IMR-90 (cell line): ENCODE measurements at regions not wholly inside any gene's neighbourhood (a gene's known extent, or its start where the extent isn't known, plus 50 kb on each side); places are given as distances from the start of the nearest gene placed in this dataset.

Source experiments
- ATAC-seq: fragments of 200-7000 bp; cut with Tn5 transposase; 2 replicates; pipeline ENCODE4 v1.9.1; 2020; ENCODE audit warnings: low read depth, mild to moderate bottlenecking, moderate library complexity
- BruUV-seq: library from RNA; stranded (reverse); fragments of 400-500 nt; replicated peaks from 2 replicates; lab custom pipeline; 2021; lab: Mats Ljungman, UMichigan
- CTCF ChIA-PET: fragments of 300-600 bp; formaldehyde crosslinking; extraction: SDS; loops from one replicate; lab custom pipeline; 2021; ENCODE audit warnings: antibody characterized with exemption; lab: Yijun Ruan, JAX
- POLR2A ChIA-PET: fragments of 300-600 bp; sonication (Branson Sonifier 250); formaldehyde crosslinking; loops from one replicate; lab custom pipeline; 2022; ENCODE audit warnings: antibody characterized with exemption; ENCODE audit not compliant: unreplicated experiment; lab: Charles Lee
- DNase-seq: peaks from one replicate; pipeline ENCODE4 v3.0.0; 2013
- H2AFZ ChIP-seq: replicated peaks from 2 replicates; pipeline ENCODE3; 2013; ENCODE audit warnings: low read length, mild to moderate bottlenecking; ENCODE audit not compliant: poor library complexity
- H2AK5ac ChIP-seq: 2 replicates; pipeline ENCODE4 v1.6.1; 2013; ENCODE audit warnings: low read depth, low read length, inconsistent platforms
- H2AK9ac ChIP-seq: replicated peaks from 2 replicates; pipeline ENCODE3; 2013; ENCODE audit warnings: mild to moderate bottlenecking, low read depth, low read length, moderate library complexity; ENCODE audit not compliant: poor library complexity
- H2BK120ac ChIP-seq: 2 replicates; pipeline ENCODE4 v1.6.1; 2013; ENCODE audit warnings: low read depth, low read length, inconsistent platforms
- H2BK15ac ChIP-seq: 3 replicates; pipeline ENCODE4 v1.6.1; 2013; ENCODE audit warnings: low read depth, low read length, inconsistent platforms
- H2BK20ac ChIP-seq: 2 replicates; pipeline ENCODE4 v1.6.1; 2013; ENCODE audit warnings: low read depth, mild to moderate bottlenecking, inconsistent platforms, low read length, moderate library complexity
- H2BK5ac ChIP-seq: 2 replicates; pipeline ENCODE4 v1.6.1; 2013; ENCODE audit warnings: mild to moderate bottlenecking, low read depth, low read length, inconsistent platforms; ENCODE audit not compliant: poor library complexity, severe bottlenecking
- H3K14ac ChIP-seq: replicated peaks from 2 replicates; pipeline ENCODE4 v1.6.1; 2013; ENCODE audit warnings: low read depth, low read length, inconsistent platforms
- H3K18ac ChIP-seq: 2 replicates; pipeline ENCODE4 v1.6.1; 2013; ENCODE audit warnings: low read depth, low read length, control low read depth
- H3K23ac ChIP-seq: 2 replicates; pipeline ENCODE4 v1.6.1; 2013; ENCODE audit warnings: low read depth, low read length, inconsistent platforms
- H3K27ac ChIP-seq: 2 replicates; pipeline ENCODE4 v1.5.1; 2013; ENCODE audit warnings: mild to moderate bottlenecking, control low read depth, low read length; ENCODE audit not compliant: insufficient read depth
- H3K27me3 ChIP-seq: 2 replicates; pipeline ENCODE4 v1.6.1; 2013; ENCODE audit warnings: low read length; ENCODE audit not compliant: control insufficient read depth, insufficient read depth
- H3K36me3 ChIP-seq: 2 replicates; pipeline ENCODE4 v1.6.1; 2013; ENCODE audit warnings: low read length, mixed read lengths; ENCODE audit not compliant: control insufficient read depth, insufficient read depth
- H3K4ac ChIP-seq: 2 replicates; pipeline ENCODE4 v1.6.1; 2013; ENCODE audit warnings: low read depth, low read length, inconsistent platforms
- H3K4me1 ChIP-seq: 2 replicates; pipeline ENCODE4 v1.6.1; 2013; ENCODE audit warnings: low read length, mixed read lengths; ENCODE audit not compliant: control insufficient read depth, insufficient read depth
- H3K4me2 ChIP-seq: 2 replicates; pipeline ENCODE4 v1.6.1; 2013; ENCODE audit warnings: low read depth, mild to moderate bottlenecking, control low read depth, low read length, moderate library complexity
- H3K4me3 ChIP-seq: 2 replicates; pipeline ENCODE4 v1.5.1; 2013; ENCODE audit warnings: low read depth, mild to moderate bottlenecking, control low read depth, low read length, moderate library complexity; ENCODE audit not compliant: insufficient read depth
- H3K56ac ChIP-seq: 2 replicates; pipeline ENCODE4 v1.6.1; 2013; ENCODE audit warnings: low read length, inconsistent platforms; ENCODE audit not compliant: insufficient read depth; ENCODE audit errors: extremely low read depth
- H3K79me1 ChIP-seq, 2 experiments: 2 replicates each; pipeline ENCODE4 v1.6.1; 2013; ENCODE audit warnings: low read length in 2 of 2, inconsistent platforms in 1 of 2, low read depth in 1 of 2
- H3K9ac ChIP-seq: 2 replicates; pipeline ENCODE4 v1.6.1; 2013; ENCODE audit warnings: low read depth, low read length, control low read depth
- H3K9me1 ChIP-seq: 2 replicates; pipeline ENCODE4 v1.6.1; 2013; ENCODE audit warnings: low read length, inconsistent platforms; ENCODE audit not compliant: insufficient read depth
- H3K9me3 ChIP-seq: 2 replicates; pipeline ENCODE4 v1.6.1; 2013; ENCODE audit warnings: low read length; ENCODE audit not compliant: control insufficient read depth, insufficient read depth
- H4K20me1 ChIP-seq: 2 replicates; pipeline ENCODE4 v1.6.1; 2013; ENCODE audit warnings: low read length, inconsistent platforms; ENCODE audit not compliant: insufficient read depth
- H4K5ac ChIP-seq: 2 replicates; pipeline ENCODE4 v1.6.1; 2013; ENCODE audit warnings: mild to moderate bottlenecking, low read depth, low read length, control low read depth
- H4K8ac ChIP-seq, 2 experiments: 2 replicates each; pipeline ENCODE4 v1.6.1; 2013; ENCODE audit warnings: low read depth in 2 of 2, low read length in 2 of 2, control low read depth in 1 of 2, inconsistent platforms in 1 of 2
- H4K91ac ChIP-seq: 2 replicates; pipeline ENCODE4 v1.6.1; 2013; ENCODE audit warnings: low read depth, low read length, inconsistent platforms; ENCODE audit not compliant: insufficient read depth
- BHLHE40 ChIP-seq: fragments of 150-350 bp; IDR thresholded peaks from 2 replicates; pipeline ENCODE4 v1.6.1; 2016; ENCODE audit warnings: mild to moderate bottlenecking, low read depth, low read length
- CEBPB ChIP-seq: IDR thresholded peaks from 2 replicates; pipeline ENCODE4 v1.6.1; 2012; ENCODE audit warnings: low read depth, low read length, improper control_type of control experiment
- CHD1 ChIP-seq: IDR thresholded peaks from 2 replicates; pipeline ENCODE4 v1.6.1; 2012; ENCODE audit warnings: low read depth, low read length, improper control_type of control experiment
- FOS ChIP-seq: fragments of 150-350 bp; IDR thresholded peaks from 2 replicates; pipeline ENCODE4 v1.6.1; 2016; ENCODE audit warnings: low read depth, low read length
- MAFK ChIP-seq: IDR thresholded peaks from 2 replicates; pipeline ENCODE4 v1.6.1; 2012; ENCODE audit warnings: low read depth, low read length, improper control_type of control experiment
- MAZ ChIP-seq: IDR thresholded peaks from 2 replicates; pipeline ENCODE4 v1.6.1; 2012; ENCODE audit warnings: low read depth, mild to moderate bottlenecking, low read length, improper control_type of control experiment, moderate library complexity, borderline replicate concordance
- MXI1 ChIP-seq: IDR thresholded peaks from 2 replicates; pipeline ENCODE4 v1.6.1; 2012; ENCODE audit warnings: low read depth, mild to moderate bottlenecking, low read length, moderate library complexity, borderline replicate concordance
- NFE2L2 ChIP-seq: fragments of 150-350 bp; IDR thresholded peaks from 2 replicates; pipeline ENCODE4 v1.6.1; 2016; ENCODE audit warnings: low read depth, mild to moderate bottlenecking, low read length
- POLR2A ChIP-seq: IDR thresholded peaks from 2 replicates; pipeline ENCODE4 v1.6.1; 2012; ENCODE audit warnings: mild to moderate bottlenecking, low read depth, low read length
- RAD21 ChIP-seq: IDR thresholded peaks from 2 replicates; pipeline ENCODE4 v1.6.1; 2012; ENCODE audit warnings: low read length, improper control_type of control experiment
- RCOR1 ChIP-seq: IDR thresholded peaks from 2 replicates; pipeline ENCODE4 v1.6.1; 2012; ENCODE audit warnings: mild to moderate bottlenecking, low read length, improper control_type of control experiment; ENCODE audit not compliant: insufficient replicate concordance
- RFX5 ChIP-seq: IDR thresholded peaks from 2 replicates; pipeline ENCODE4 v1.8.0; 2012; ENCODE audit warnings: low read depth, mild to moderate bottlenecking, low read length, moderate library complexity
- SMC3 ChIP-seq: fragments of 150-350 bp; IDR thresholded peaks from 2 replicates; pipeline ENCODE4 v1.6.1; 2016; ENCODE audit warnings: low read depth, mild to moderate bottlenecking, antibody characterized with exemption, low read length, moderate library complexity
- WGBS, 2 experiments: methylation state at CpG; one replicate each; pipeline versions ENCODE4 v1.1.5 to v1.1.7; 2013; ENCODE audit warnings: missing lambda C conversion rate in 2 of 2; ENCODE audit not compliant: insufficient read length in 1 of 2; ENCODE audit errors: extremely low coverage in 2 of 2; 5-methylcytosine and 5-hydroxymethylcytosine counted together
- dilution Hi-C: fragments of 300-500 bp; cut with HindIII; formaldehyde crosslinking; loops from one replicate; pipeline ENCODE4 v1.14.3; 2018; ENCODE audit warnings: low sequenced_read_pairs; ENCODE audit not compliant: unreplicated experiment
- in situ Hi-C: fragments of 300-500 bp; cut with MboI; formaldehyde crosslinking; loops from 3 replicates; pipeline ENCODE4 v1.14.3; 2019; ENCODE audit warnings: low sequenced_read_pairs, inconsistent platforms, mixed read lengths
- intact Hi-C: fragments of 100-400 bp; cut with micrococcal nuclease; formaldehyde crosslinking; loops from 2 replicates; pipeline ENCODE4 v1.10.0; 2022
- TF ChIP-seq, protein P1 (sequence below): fragments of 150-350 bp; IDR thresholded peaks from 2 replicates; pipeline ENCODE4 v1.6.1; 2016; ENCODE audit warnings: low read depth, mild to moderate bottlenecking, low read length, moderate library complexity, borderline replicate concordance
- TF ChIP-seq, protein P2 (sequence below): fragments of 150-350 bp; IDR thresholded peaks from 2 replicates; pipeline ENCODE4 v1.6.1; 2017; ENCODE audit warnings: mild to moderate bottlenecking, antibody characterized with exemption, low read length, low read depth
- TF ChIP-seq, protein P3 (sequence below): conservative IDR thresholded peaks from 2 replicates; pipeline ENCODE4 v1.5.1; 2012; ENCODE audit warnings: mild to moderate bottlenecking, low read depth, low read length, improper control_type of control experiment

DNA sequence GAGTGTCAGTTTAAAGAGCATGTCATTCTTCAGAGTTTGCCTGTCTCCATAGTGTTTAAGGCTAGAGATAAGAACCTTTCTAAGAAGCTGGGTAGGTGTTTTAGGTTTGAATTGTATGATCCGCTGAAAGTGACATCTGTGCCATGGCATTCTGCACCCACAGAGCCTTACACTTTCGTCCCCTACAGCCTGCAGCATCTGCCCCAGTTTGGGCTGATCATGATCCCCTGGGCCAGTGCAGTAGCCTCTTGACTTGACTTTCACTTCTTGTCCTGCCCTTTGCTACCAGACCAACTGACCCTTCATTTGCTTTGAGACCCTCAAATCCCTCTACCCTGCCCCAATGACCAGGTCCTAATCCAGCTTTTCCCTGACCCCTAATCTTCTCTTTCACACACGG lies 81.6 kb downstream of the SOX14 start:
- no peak overlapping the region for H3K14ac ChIP-seq
- ChIA-PET POLR2A (no interaction called here), CTCF (no interaction called here)
- H4K5ac ChIP-seq, result no peak overlapping the region
- no peak overlapping the region for H3K56ac ChIP-seq
- H3K4me1 ChIP-seq, result no peaks in the 10 kb centered on the region
- H3K18ac ChIP-seq, result no peak overlapping the region
- H3K23ac ChIP-seq, result no peak overlapping the region
- H3K79me1 ChIP-seq, result no peaks in the 10 kb centered on the region
- no peaks in the 10 kb centered on the region for H4K20me1 ChIP-seq
- no peak overlapping the region for H3K4me3 ChIP-seq
- no peak overlapping the region for H4K8ac ChIP-seq
- H2BK120ac ChIP-seq, result no peak overlapping the region
- in situ Hi-C loops (no loop called here), dilution Hi-C loops (no loop called here), intact Hi-C loops (no loop called here)
- no peak for DNase-seq
- no peak overlapping the region for H2BK15ac ChIP-seq
- H3K9me1 ChIP-seq, result no peaks in the 10 kb centered on the region
- no peak overlapping the region for H3K4me2 ChIP-seq
- no peak overlapping the region for H2AK9ac ChIP-seq
- H3K27me3 ChIP-seq, result no peaks in the 10 kb centered on the region
- no peak overlapping the region for H3K4ac ChIP-seq
- H3K27ac ChIP-seq, result no peak overlapping the region
- H2AK5ac ChIP-seq, result no peak overlapping the region
- no peak for ATAC-seq
- no peaks in the 10 kb centered on the region; the same call in 1 of the 2 replicates for H3K9me3 ChIP-seq
- H2BK20ac ChIP-seq, result no peak overlapping the region
- H2AFZ ChIP-seq, result no peak overlapping the region
- no peak overlapping the region for H2BK5ac ChIP-seq
- 15% methylated on average over 2 of the region's 3 CpGs; no CpG with 5 or more reads in 1 of the 2 experiments for WGBS, 2 experiments
- H3K9ac ChIP-seq, result no peak overlapping the region
- no peak overlapping the region for H4K91ac ChIP-seq
- BruUV-seq, result no TSS peak
- no peaks in the 10 kb centered on the region for H3K36me3 ChIP-seq
- no peak for TF ChIP-seq CEBPB
- no peak for TF ChIP-seq BHLHE40
- TF ChIP-seq SMC3, result no peak
- TF ChIP-seq MAZ, result no peak
- TF ChIP-seq, protein P1, sequence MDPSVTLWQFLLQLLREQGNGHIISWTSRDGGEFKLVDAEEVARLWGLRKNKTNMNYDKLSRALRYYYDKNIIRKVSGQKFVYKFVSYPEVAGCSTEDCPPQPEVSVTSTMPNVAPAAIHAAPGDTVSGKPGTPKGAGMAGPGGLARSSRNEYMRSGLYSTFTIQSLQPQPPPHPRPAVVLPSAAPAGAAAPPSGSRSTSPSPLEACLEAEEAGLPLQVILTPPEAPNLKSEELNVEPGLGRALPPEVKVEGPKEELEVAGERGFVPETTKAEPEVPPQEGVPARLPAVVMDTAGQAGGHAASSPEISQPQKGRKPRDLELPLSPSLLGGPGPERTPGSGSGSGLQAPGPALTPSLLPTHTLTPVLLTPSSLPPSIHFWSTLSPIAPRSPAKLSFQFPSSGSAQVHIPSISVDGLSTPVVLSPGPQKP, result no peak
- TF ChIP-seq RFX5, result no peak
- TF ChIP-seq RAD21, result no peak
- TF ChIP-seq, protein P2, sequence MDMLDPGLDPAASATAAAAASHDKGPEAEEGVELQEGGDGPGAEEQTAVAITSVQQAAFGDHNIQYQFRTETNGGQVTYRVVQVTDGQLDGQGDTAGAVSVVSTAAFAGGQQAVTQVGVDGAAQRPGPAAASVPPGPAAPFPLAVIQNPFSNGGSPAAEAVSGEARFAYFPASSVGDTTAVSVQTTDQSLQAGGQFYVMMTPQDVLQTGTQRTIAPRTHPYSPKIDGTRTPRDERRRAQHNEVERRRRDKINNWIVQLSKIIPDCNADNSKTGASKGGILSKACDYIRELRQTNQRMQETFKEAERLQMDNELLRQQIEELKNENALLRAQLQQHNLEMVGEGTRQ, result no peak
- TF ChIP-seq MXI1, result no peak
- no peak for TF ChIP-seq CHD1
- no peak for TF ChIP-seq RCOR1
- TF ChIP-seq, protein P3, sequence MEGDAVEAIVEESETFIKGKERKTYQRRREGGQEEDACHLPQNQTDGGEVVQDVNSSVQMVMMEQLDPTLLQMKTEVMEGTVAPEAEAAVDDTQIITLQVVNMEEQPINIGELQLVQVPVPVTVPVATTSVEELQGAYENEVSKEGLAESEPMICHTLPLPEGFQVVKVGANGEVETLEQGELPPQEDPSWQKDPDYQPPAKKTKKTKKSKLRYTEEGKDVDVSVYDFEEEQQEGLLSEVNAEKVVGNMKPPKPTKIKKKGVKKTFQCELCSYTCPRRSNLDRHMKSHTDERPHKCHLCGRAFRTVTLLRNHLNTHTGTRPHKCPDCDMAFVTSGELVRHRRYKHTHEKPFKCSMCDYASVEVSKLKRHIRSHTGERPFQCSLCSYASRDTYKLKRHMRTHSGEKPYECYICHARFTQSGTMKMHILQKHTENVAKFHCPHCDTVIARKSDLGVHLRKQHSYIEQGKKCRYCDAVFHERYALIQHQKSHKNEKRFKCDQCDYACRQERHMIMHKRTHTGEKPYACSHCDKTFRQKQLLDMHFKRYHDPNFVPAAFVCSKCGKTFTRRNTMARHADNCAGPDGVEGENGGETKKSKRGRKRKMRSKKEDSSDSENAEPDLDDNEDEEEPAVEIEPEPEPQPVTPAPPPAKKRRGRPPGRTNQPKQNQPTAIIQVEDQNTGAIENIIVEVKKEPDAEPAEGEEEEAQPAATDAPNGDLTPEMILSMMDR, result no peak
- no peak for TF ChIP-seq FOS
- TF ChIP-seq MAFK, result no peak
- no peak for TF ChIP-seq POLR2A
- no peak for TF ChIP-seq NFE2L2
